HG03442 (cell line): ENCODE measurements at regions not wholly inside any gene's neighbourhood (a gene's known extent, or its start where the extent isn't known, plus 50 kb on each side); places are given as distances from the start of the nearest gene placed in this dataset.
"Not testable (repeated sequence)": the region's sequence is repeated elsewhere in the genome, so short reads cannot be mapped to it uniquely, and the experiment has no call there.

Source experiments
- ATAC-seq: cut with Tn5 transposase; IDR thresholded peaks from one replicate; pipeline ENCODE4 v1.9.1; 2021; ENCODE audit warnings: mild to moderate bottlenecking, moderate library complexity; ENCODE audit not compliant: unreplicated experiment

DNA sequence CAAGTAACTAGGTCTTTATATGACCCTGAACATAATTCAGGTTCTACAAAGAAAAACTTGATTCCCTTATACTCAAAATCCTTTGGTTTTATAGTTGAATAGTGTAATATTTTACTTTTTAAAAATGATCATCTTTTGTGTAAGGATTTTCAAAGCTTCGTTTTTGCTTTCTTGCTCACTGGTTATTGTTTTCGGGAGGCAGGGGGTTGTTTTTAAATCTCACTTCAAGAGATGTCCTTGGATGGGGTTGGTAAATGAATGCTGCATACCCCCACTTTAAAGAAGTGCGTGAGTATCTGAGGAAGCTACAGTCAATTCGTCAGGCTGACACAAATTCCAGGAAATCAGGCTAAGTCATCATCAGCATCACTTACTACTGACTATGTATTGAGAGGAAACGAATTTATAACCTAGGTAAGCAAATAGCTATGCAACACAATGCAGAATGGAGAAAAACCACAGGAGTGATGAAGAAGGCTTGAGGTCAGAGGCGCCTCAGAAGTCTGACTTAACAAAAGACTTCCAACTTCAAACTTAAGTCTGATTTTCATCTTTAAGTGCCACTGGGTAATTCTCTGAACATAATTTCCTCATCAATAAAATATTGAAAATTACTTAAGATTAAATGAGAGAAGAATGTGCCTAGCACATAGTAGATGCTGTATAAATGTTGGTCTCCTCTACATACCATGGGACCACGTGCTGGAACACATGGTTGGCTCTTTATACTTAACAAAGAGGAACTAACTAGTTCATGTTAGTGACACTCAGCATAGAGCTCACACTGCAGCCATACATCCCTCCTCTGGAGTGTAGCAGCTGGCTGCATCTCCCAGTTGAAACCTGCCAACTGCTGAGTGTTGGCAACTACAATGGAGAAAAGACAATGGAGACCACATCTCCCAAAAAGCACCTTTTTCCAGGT, 106.0 kb upstream of the KIF2A start:
- ATAC-seq, result no peak

- ATAC-seq, result no peak
Observed at GRCh38 chr5:62206150-62206829, 99.7 kb upstream of the KIF2A start.

GRCh38 chr5:62208218-62208852, 97.7 kb upstream of the KIF2A start:
- ATAC-seq, result no peak

GRCh38 chr5:62211405-62211804, 94.6 kb upstream of the KIF2A start:
- no peak for ATAC-seq

DNA sequence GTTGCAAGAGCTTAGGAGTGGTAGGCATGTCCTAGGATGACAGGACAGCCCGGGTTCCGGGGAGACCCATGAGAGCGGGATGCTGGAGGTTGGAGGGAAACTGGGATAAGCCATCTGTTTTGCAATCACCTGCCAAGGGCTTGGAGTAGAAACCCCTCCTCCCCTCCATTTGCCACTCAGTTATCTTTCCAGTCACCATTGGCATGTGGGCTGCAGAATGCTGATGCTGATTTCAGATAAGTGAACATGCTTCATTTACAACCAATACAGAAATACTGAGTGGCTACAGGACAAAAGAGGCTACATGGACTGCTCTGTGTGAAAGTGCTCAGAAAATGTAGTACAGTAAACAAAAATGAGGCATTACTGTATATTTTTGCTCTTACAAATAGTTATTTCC, 93.4 kb upstream of the KIF2A start:
- no peak for ATAC-seq

- ATAC-seq, result no peak
Observed at GRCh38 chr5:62214701-62215100, 91.3 kb upstream of the KIF2A start.

- not testable (repeated sequence) for ATAC-seq
Observed at GRCh38 chr5:62216603-62217002, 89.4 kb upstream of the KIF2A start.

DNA sequence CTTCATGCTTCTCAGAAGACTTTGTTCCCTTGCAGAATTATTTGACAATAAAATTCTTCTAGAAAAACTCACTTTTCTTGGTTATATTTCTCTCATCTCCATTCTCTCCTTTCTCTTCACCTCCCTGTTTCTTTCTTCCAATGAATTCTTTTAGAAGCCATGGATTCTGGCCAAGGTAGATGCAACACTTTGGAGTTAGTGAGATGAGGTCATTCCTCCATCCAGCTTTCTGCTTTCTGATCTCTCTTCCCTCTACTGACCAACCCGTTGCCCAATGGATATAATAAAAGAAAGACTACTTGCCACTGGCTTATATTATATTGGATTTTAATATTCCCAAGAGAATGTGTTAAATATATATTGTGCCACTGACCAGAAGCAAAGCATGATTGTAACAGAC, 88.9 kb upstream of the KIF2A start:
- not testable (repeated sequence) for ATAC-seq

- ATAC-seq, result not testable (repeated sequence)
Observed at GRCh38 chr5:62218860-62219259, 87.1 kb upstream of the KIF2A start.

GRCh38 chr5:62221881-62222280, 84.1 kb upstream of the KIF2A start:
- not testable (repeated sequence) for ATAC-seq

- ATAC-seq, result not testable (repeated sequence)
Observed at GRCh38 chr5:62222305-62222704, 83.7 kb upstream of the KIF2A start.

- ATAC-seq, result peak; percentile 92
Observed at GRCh38 chr5:62223312-62223670, 82.7 kb upstream of the KIF2A start.

GRCh38 chr5:62224987-62225601, 80.9 kb upstream of the KIF2A start:
- not testable (repeated sequence) for ATAC-seq

GRCh38 chr5:62230876-62231388, 75.1 kb upstream of the KIF2A start:
- ATAC-seq, result not testable (repeated sequence)

DNA sequence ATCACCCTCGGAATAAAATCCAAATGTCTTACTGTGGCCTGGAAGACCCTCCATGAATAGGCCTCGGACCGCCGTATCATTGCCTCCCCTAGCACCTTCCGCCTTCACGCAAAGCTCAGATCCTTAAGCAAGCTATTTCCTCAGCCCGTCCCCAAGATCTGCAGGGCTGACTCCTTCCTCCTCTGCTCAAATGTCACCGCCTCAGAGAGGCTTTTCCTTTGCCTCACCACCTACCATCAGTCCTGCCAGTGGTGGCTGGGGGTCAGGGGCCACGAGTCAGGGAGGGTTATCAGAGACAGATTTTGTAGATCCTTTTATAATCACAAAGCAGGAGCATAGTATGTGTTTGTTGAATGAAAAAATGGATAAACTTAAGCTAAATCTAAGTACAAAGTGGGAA, 74.4 kb upstream of the KIF2A start:
- ATAC-seq, result no peak

GRCh38 chr5:62232218-62232617, 73.8 kb upstream of the KIF2A start:
- ATAC-seq, result not testable (repeated sequence)

- ATAC-seq, result peak; percentile 65
Observed at GRCh38 chr5:62233083-62234046, 72.6 kb upstream of the KIF2A start.

- peak; percentile 78 for ATAC-seq
Observed at GRCh38 chr5:62236593-62236992, 69.4 kb upstream of the KIF2A start.

- not testable (repeated sequence) for ATAC-seq
Observed at GRCh38 chr5:62237944-62238343, 68.1 kb upstream of the KIF2A start.

- not testable (repeated sequence) for ATAC-seq
Observed at GRCh38 chr5:62238584-62238983, 67.4 kb upstream of the KIF2A start.
